Dermis microvascular lymphatic vessel endothelial cell (primary cell): ENCODE measurements at regions not wholly inside any gene's neighbourhood (a gene's known extent, or its start where the extent isn't known, plus 50 kb on each side); places are given as distances from the start of the nearest gene placed in this dataset.
"Not testable (repeated sequence)": the region's sequence is repeated elsewhere in the genome, so short reads cannot be mapped to it uniquely, and the experiment has no call there.

Experiments used
- DNase-seq, 2 donors: peaks; one replicate each; pipeline versions ENCODE4 v3.0.0 to v3.0.0-alpha.2; 2010; ENCODE audit warnings: low read depth in 2 of 2

DNA sequence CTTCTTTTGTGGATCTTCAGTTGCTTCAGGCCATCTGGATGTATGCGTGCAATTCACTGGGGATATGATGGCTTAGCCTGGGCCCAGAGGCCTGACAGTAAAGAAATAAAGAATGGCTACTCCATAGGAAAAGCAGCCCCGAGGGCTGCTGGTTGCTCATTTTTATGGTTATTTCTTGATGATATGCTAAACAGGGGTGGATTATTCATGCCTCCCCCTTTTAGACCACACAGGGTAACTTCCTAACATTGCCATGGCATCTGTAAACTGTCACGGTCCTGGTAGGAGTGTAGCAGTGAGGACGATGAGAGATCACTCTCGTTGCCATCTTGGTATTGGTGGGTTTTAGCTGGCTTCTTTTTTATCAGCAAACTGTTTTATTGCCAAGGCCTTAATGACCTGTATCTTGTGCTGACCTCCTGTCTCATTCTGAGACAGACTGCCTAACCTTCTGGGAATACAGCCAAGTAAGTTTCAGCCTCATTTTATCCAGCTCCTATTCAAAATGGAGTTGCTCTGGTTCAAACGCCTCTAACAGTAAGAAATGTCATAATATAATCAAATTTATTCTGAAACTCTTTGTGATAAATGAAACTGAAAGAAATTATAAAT, 60.5 kb downstream of the DSEL start:
- DNase-seq = no peak

GRCh38 chr18:67453901-67454300, 62.6 kb downstream of the DSEL start:
- DNase-seq = no peak

DNA sequence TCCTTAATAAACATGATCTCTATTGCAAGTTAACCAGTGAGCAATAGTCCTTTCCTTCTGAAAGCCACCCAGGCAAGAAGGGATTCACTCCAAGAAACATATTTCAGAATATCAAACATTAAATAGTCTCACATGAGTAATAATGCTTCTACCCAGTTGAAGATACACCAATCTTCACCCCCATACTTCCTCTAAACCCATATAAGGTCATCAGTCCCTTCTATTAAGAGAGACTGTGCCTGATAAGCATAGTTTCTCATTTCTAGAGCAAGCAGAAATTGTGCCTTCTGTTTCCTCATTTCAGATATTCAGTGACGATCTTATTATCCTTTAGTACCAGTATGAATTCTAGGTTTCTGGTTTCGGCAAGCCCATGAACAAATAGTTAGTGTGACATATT, 64.6 kb downstream of the DSEL start:
- no peak for DNase-seq

DNA sequence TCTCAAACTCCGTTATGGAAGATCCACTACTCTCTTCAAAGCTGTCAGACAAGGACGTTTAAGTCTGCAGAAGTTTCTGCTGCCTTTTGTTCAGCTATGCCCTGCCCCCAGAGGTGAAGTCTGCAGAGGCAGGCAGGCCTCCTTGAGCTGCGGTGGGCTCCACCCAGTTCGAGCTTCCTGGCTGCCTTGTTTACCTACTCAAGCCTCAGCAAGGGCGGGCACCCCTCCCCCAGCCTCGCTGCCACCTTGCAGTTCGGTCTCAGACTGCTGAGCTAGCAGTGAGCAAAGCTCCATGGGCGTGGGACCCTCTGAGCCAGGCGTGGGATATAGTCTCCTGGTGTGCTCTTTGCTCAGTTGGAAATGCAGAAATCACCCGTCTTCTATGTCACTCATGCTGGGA, 65.4 kb downstream of the DSEL start:
- not testable (repeated sequence) for DNase-seq

DNA sequence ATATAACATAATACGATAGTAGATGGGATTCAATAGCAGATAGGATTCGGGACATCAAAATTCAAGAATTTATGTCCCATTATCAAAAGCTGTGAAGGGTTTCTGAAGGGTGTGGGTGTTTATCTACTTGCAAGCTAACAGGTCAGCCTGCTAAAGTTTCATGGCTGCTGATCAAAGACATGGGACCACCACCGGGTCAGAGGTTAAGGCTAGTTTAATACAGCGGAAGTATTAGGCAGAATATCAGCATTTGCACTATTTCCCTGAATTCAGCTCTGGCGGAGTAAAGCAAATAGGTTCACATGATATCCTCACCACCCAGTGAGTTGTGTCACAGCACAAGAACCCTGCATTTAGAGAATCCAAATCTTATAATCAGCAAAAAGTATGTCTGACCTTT, 82.5 kb downstream of the DSEL start:
- peak in 1 of 2 donors; percentile 12 for DNase-seq

- no peak for DNase-seq
Measured at GRCh38 chr18:67432806-67433205, 83.7 kb downstream of the DSEL start.

GRCh38 chr18:67428805-67429204, 87.7 kb downstream of the DSEL start:
- peak in 1 of 2 donors; percentile 59 for DNase-seq

- DNase-seq = no peak
Measured at GRCh38 chr18:67428158-67428557, 88.4 kb downstream of the DSEL start.

GRCh38 chr18:67426486-67426885, 90.0 kb downstream of the DSEL start:
- DNase-seq = no peak

DNA sequence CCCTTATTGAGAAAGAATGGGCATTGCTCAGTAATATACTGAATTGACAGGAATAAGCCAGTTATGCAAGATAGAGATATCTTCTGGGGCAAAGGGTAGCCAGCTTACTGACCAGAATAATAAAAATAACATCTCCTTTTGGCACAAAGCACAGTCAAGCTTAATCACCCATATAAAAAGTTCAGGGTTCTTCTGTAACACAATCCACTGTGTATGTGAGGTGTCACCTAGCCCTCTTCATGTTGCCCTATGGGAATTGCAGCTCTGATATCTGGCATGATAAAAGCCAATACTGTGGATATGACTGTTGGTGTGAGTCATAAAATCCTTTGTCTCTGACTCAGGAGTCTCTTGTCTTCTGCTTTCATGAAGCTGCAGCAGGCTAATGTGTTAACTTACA, 90.8 kb downstream of the DSEL start:
- DNase-seq = peak in 1 of 2 donors; percentile 56

GRCh38 chr18:67421651-67422050, 94.9 kb downstream of the DSEL start:
- no peak for DNase-seq

DNA sequence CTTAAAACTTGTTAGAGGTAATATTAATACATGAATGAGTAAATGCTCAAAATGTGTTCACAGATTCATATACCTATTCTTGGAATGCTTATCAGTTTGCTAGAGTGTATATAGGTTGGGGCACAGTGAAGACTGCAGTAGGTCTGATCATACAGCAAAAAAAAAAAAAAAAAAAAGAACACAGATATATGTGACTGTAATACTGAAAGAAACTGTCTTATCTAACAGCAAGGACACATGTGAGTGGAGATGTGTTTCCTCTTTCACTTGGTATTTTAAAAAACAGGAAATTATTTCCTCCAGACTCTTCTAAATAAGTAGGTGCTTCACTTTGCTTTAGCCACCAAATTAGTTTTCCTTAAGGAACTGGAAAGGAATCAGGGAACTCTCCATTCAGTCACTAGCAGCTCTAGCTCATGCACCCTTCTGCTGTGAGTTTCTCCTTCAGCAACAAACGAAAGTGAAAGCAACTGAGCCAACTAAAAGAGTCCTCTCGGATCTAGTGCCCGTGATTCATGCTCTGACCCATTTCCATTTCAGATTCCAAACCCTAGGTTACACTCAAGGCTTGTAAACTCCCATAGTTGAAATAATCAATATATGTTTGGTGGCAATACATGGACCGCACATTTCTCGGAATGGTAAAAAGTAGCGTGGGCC, 98.5 kb downstream of the DSEL start:
- DNase-seq = peak; percentile 32 to 37

- no peak for DNase-seq
Measured at GRCh38 chr18:67411116-67411515, 105.4 kb downstream of the DSEL start.

GRCh38 chr18:67410075-67411070, 106.1 kb downstream of the DSEL start:
- DNase-seq = no peak

- peak in 1 of 2 donors; percentile 1 for DNase-seq
Measured at GRCh38 chr18:67408240-67408639, 108.3 kb downstream of the DSEL start.

- no peak for DNase-seq
Measured at GRCh38 chr18:67406714-67407113, 109.8 kb downstream of the DSEL start.

DNA sequence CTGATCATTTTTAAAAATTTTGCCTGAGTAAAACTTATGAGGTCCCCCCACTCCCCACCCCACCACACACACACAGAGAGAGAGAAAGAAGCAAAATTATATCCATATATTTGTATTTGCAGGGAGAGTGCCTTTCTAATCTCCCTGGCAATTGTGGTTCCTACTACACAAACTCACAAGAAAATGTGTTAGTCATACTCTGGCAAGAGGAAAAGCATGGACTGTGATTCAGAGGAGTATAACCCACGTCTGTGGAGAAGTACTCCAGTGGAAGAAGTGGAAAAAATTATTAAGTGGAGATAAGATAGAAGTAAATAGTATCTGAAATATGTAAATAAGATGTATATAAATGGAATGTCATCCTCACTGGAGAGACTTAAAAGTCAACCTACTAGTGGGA, 114.0 kb downstream of the DSEL start:
- peak in 1 of 2 donors; percentile 14 for DNase-seq

GRCh38 chr18:67400502-67401117, 115.9 kb downstream of the DSEL start:
- peak in 1 of 2 donors; percentile 33 for DNase-seq

- DNase-seq = peak in 1 of 2 donors; percentile 30
Measured at GRCh38 chr18:67386032-67386431, 130.5 kb downstream of the DSEL start.

DNA sequence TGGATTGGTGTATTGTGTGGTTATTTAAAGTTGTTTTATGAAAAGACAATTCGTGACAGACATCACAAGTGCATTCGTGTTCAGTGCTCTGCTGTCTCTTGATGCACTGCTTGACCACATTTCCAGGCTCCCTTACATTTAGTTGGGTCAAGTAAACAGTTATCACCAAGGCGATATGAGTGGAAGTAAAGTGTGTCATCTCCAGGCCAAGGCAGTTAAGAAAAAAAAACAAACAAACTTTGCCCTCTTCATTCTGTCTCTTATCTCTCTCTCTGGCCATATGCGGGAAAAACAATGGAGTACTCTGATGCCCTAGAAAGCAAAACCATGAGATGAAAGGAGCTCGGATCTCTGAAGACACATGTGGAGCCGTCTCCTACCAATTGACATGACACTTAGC, 131.1 kb downstream of the DSEL start:
- DNase-seq = peak in 1 of 2 donors; percentile 49

DNA sequence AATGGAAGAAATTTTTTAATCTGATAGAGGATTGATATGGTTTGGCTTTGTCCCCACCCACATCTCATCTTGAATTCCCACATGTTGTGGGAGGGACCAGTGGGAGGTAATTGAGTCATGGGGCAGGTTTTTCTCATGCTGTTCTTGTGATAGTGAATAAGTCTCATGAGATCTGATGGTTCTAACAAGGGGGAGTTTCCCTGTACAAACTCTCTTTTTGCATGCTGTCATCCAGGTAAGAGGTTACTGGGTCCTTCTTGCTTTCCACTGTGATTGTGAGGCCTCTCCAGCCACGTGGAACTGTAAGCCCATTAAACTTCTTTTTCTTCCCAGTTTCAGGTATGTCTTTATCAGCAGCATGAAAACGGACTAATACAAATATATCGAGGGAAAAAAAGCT, 132.5 kb downstream of the DSEL start:
- DNase-seq = not testable (repeated sequence)
